Activated T-helper 2 cell treated with anti-CD3 and anti-CD28 coated beads, Interferon-gamma antibody, Interleukin-2, Interleukin-4, amounts not matched to agents 10 μg/mL and 5 μg/mL and 100 μg/mL, durations not matched to agents 14 hours and 24 hours and 36 hours (primary cell): ENCODE measurements at regions not wholly inside any gene's neighbourhood (a gene's known extent, or its start where the extent isn't known, plus 50 kb on each side); places are given as distances from the start of the nearest gene placed in this dataset.

Source experiments
- DNase-seq: peaks from one replicate; pipeline ENCODE4 v3.0.0; 2021; ENCODE audit warnings: low spot score
- H3K27ac Mint-ChIP-seq: one replicate; pipeline ENCODE4 v1.8.0; 2021; ENCODE audit warnings: mixed read lengths
- H3K27me3 Mint-ChIP-seq: one replicate; pipeline ENCODE4 v1.8.0; 2021; ENCODE audit warnings: low read depth, mixed read lengths
- H3K36me3 Mint-ChIP-seq: one replicate; pipeline ENCODE4 v1.8.0; 2021; ENCODE audit warnings: low read depth, mixed read lengths
- H3K4me1 Mint-ChIP-seq: one replicate; pipeline ENCODE4 v1.8.0; 2021; ENCODE audit warnings: low read depth, mixed read lengths
- H3K4me3 Mint-ChIP-seq: one replicate; pipeline ENCODE4 v1.8.0; 2021; ENCODE audit warnings: low read depth, mild to moderate bottlenecking, moderate library complexity, mixed read lengths
- H3K9me3 Mint-ChIP-seq: one replicate; pipeline ENCODE4 v1.8.0; 2021; ENCODE audit warnings: mixed read lengths
- intact Hi-C: fragments of 100-400 bp; cut with micrococcal nuclease; formaldehyde crosslinking; loops from one replicate; pipeline ENCODE4 v1.15.1; 2023

DNA sequence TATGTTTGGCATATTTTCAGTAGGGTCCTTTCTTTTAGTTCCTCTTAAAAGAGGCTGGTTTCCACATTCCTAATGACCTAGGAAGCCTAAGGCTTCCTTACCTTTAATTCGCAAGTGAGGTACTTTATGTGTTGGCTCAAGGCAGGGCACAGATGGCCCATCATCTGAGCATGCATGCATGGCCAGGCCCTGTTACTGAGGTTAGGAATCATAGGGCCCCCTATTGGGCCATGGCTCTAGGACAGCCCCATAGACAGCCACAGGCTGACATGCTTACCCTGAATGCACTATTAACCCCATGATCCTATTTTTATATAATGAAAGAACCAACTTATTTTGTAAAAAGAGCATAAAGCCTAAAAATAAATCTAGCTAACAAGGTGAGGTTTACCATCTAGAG is 271.4 kb downstream of the ELAVL2 start:
- no peak overlapping the region for H3K4me3 Mint-ChIP-seq
- H3K27ac Mint-ChIP-seq = no peak overlapping the region
- intact Hi-C loops = no loop called here
- H3K27me3 Mint-ChIP-seq = no peaks in the 10 kb centered on the region
- no peak for DNase-seq
- no peaks in the 10 kb centered on the region for H3K4me1 Mint-ChIP-seq
- H3K9me3 Mint-ChIP-seq = peaks cover 24% of the 10 kb centered on the region
- no peaks in the 10 kb centered on the region for H3K36me3 Mint-ChIP-seq

DNA sequence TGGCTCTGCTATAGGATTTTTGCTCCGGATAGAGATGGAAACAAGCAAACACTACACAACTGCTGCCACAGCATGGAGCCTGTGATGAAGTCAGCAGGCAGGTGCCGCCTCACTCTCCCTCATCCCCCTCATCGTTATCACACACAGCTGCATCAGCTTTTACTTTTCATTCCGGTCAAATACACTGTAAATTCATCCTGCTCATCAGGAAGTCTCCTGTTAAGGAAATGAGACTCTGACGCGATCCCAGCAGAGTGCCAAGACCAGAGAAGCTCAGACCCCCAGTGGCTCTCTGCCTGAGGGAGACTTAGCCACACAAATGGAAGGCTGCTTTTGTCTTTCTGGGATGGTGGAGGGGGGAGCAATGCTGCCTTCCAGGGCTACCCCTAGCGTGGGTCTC is 270.2 kb downstream of the ELAVL2 start:
- Mint-ChIP-seq H3K36me3 (no peaks in the 10 kb centered on the region), H3K4me3 (no peak overlapping the region), H3K27ac (no peak overlapping the region), H3K4me1 (no peaks in the 10 kb centered on the region), H3K9me3 (peaks cover 19% of the 10 kb centered on the region), H3K27me3 (no peaks in the 10 kb centered on the region)
- intact Hi-C loops = no loop called here
- no peak for DNase-seq

DNA sequence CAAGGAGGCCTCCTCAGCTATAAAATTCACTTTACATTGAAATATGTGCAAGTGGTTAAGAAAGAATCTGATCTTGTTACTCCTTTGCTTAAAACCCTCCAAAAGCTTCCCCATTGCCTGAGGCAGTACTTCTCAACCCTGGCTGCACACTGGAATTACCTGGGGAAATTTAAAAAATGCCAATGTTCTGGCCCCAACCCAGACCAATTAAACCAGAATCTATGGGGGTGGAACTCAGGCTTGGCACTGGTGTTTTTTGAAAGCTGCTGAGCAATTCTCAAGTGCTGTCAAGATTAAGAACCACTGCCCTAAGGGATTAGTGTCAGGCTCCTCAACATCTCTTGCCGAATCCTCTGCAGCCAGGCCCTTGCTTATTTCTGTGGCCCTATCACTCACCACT is 269.6 kb downstream of the ELAVL2 start:
- H3K9me3 Mint-ChIP-seq = peaks cover 21% of the 10 kb centered on the region
- H3K36me3 Mint-ChIP-seq = no peaks in the 10 kb centered on the region
- intact Hi-C loops = no loop called here
- H3K4me1 Mint-ChIP-seq = no peaks in the 10 kb centered on the region
- no peak overlapping the region for H3K27ac Mint-ChIP-seq
- H3K27me3 Mint-ChIP-seq = no peaks in the 10 kb centered on the region
- no peak overlapping the region for H3K4me3 Mint-ChIP-seq
- no peak for DNase-seq

DNA sequence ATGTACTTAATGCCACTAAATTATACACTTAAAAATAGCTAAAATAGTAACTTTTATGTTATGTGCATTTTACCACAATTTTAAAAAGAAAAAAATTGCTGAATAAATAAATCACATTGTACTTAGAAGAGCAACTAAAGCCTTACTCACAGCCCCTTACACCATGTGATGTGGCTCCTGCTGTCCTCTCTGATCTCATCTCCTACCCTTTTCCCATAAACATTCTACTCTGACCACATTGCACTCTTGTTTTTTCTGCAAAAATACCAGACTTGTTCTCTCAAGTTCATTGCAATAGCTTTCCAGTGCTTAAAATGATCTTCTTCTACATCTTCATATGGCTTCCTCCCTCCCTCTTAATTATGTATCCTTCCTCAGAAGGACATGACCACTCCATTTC is 268.4 kb downstream of the ELAVL2 start:
- no peak for DNase-seq
- H3K27me3 Mint-ChIP-seq = no peaks in the 10 kb centered on the region
- H3K4me1 Mint-ChIP-seq = no peaks in the 10 kb centered on the region
- H3K36me3 Mint-ChIP-seq = no peaks in the 10 kb centered on the region
- no peak overlapping the region for H3K4me3 Mint-ChIP-seq
- intact Hi-C loops = no loop called here
- no peak overlapping the region for H3K27ac Mint-ChIP-seq
- peaks cover 21% of the 10 kb centered on the region for H3K9me3 Mint-ChIP-seq

DNA sequence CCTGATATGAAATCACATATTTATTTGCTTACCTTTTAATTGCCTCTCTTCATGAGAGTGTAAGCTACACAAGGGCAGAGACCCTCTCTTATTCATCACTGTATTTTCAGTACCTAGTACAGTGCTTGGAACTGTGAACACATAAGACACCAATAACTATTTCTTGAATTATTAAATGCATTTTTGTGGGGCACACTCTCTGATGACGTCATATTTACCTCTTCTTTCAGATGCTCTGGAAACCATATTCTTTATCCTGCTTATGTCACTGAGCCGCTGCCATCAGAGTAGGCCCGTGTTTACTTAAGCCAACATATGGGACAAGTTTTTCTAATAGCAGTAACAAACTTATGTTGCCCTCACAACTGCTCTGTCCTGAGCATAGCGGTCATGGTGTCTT is 266.5 kb downstream of the ELAVL2 start:
- Mint-ChIP-seq H3K9me3 (peaks cover 25% of the 10 kb centered on the region), H3K27ac (no peak overlapping the region), H3K4me3 (no peak overlapping the region), H3K36me3 (no peaks in the 10 kb centered on the region), H3K4me1 (no peaks in the 10 kb centered on the region), H3K27me3 (no peaks in the 10 kb centered on the region)
- no peak for DNase-seq
- intact Hi-C loops = no loop called here

DNA sequence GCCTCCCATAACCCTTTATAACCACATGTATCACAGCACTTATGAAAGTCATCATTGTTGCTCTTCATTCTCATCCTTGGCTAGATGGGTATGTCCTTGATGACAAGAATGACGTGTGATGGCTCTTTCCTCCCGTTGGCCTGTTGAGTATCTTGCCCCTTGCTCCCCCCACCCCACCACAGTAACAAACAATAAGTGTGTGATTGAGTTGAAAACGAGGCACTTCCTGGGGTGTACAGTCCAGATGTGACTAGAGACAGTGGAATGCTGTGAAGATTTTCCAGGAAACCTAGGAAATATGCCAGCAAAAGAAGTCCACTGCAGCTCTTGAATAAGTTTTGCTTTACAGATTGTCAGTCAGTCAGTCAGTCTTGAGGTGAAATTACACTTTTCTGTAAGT is 262.5 kb downstream of the ELAVL2 start:
- no peaks in the 10 kb centered on the region for H3K27me3 Mint-ChIP-seq
- H3K27ac Mint-ChIP-seq = no peak overlapping the region
- no peaks in the 10 kb centered on the region for H3K36me3 Mint-ChIP-seq
- H3K9me3 Mint-ChIP-seq = peaks cover 15% of the 10 kb centered on the region
- no peak for DNase-seq
- intact Hi-C loops = no loop called here
- H3K4me3 Mint-ChIP-seq = no peak overlapping the region
- no peaks in the 10 kb centered on the region for H3K4me1 Mint-ChIP-seq

DNA sequence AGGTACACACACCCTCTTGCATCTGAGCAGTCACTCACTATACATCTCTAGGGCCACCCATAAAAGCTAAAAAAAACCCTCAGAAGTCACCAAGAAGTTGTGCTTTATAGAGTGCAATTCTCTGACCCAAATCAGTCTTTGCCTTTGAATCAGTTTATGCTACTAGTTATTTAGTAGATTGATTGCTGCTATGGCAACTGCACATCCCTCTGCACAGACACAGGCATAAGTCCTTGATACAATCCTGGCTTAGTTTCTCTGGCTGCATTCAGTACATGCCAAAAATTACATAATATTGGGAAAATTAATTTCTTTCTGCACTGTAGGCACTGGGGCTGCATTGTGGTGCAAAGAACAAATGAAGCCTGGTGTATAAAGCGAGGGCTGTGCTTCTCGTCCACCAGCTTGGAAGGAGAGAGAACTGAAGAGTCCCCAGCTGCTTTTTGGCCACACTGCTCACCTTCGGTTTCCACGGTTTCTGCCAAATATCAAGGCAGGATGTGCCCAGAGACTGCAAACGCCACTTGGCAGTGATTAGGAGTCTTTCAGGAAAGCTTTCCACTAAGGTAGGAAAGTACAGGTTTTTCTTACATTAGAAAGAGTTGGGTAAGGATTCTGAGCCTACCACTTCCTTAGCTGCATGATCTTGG is 258.4 kb downstream of the ELAVL2 start:
- intact Hi-C loops = no loop called here
- H3K9me3 Mint-ChIP-seq = peaks cover 27% of the 10 kb centered on the region
- DNase-seq = no peak
- H3K4me1 Mint-ChIP-seq = no peaks in the 10 kb centered on the region
- H3K27ac Mint-ChIP-seq = no peak overlapping the region
- H3K36me3 Mint-ChIP-seq = no peaks in the 10 kb centered on the region
- no peaks in the 10 kb centered on the region for H3K27me3 Mint-ChIP-seq
- H3K4me3 Mint-ChIP-seq = no peak overlapping the region

DNA sequence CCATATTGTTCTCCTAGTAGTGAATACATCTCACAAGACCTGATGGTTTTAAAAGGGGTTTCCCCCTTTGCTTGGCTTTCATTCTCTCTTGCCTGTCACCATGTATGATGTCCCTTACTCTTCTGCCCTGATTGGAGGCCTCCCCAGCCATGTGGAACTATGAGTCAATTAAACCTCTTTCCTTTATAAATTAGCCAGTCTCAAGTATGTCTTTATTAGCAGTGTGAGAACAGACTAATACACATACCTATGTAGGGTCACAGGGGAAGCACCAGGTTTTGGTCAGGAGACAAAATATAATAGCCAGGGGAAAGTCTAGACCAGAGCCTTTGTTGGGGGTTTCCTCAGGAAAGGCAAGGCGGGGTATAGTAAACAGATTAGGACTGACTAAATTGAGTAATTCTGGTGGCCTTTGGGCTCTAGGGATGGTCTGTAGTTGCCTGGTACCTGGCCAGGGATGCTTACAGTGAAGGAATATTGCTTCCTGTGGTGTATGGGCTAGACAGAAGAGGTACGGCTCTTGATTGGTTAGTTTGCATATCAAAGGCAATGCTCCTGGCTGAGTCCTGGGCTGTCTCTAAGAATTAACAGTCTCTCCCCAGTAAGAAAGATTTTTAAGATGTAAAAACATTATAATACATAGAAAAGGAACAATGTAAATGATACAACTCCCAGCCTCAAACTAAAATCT is 254.5 kb downstream of the ELAVL2 start:
- intact Hi-C loops = no loop called here
- no peaks in the 10 kb centered on the region for H3K27me3 Mint-ChIP-seq
- no peaks in the 10 kb centered on the region for H3K36me3 Mint-ChIP-seq
- no peak for DNase-seq
- H3K4me1 Mint-ChIP-seq = no peaks in the 10 kb centered on the region
- H3K4me3 Mint-ChIP-seq = no peak overlapping the region
- peaks cover 26% of the 10 kb centered on the region for H3K9me3 Mint-ChIP-seq
- no peak overlapping the region for H3K27ac Mint-ChIP-seq

DNA sequence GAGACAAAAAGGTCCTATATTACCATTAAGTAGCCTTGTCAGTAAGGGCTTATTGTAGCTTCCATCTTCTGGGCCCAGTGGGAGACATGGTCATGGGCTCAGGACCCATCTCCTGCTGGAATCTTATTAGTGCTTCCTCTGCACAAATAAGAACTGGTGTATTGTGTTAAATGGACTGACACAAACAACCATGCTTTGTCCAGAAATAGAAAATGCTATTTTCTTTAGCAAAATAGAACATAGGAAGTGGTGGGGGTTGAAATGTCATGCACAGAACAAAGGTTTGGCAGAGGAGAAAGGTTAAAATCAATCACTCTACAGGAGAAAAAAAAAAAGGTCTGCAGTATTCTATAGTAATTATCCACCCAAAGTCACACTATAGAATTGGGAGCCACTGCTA is 252.2 kb downstream of the ELAVL2 start:
- H3K4me3 Mint-ChIP-seq = no peak overlapping the region

DNA sequence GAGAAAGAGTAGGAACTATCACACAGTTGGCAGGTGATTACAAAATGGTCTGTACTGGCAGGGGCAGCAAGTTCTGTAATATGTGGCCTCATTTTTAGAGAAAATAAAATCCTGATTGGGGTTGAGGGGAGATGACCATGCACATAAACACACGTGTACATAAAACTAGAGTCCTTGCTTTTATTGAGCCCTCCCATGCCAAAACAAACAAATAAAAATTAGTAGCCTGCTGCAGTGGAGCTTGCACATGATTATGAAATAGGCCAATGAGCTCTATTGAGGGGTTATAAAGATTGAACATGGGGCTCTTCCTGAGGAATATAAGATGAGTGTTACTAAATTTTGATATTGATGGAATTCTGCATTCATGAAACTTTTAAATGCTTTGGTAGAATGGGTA is 248.4 kb downstream of the ELAVL2 start:
- H3K27ac Mint-ChIP-seq = no peak overlapping the region
- no peaks in the 10 kb centered on the region for H3K27me3 Mint-ChIP-seq
- peaks cover 24% of the 10 kb centered on the region for H3K9me3 Mint-ChIP-seq
- no peaks in the 10 kb centered on the region for H3K36me3 Mint-ChIP-seq
- no peak overlapping the region for H3K4me3 Mint-ChIP-seq
- intact Hi-C loops = no loop called here
- DNase-seq = no peak
- H3K4me1 Mint-ChIP-seq = no peaks in the 10 kb centered on the region

More for the DNA sequence above, 252.2 kb downstream of the ELAVL2 start:
- Mint-ChIP-seq H3K27me3 (no peaks in the 10 kb centered on the region), H3K9me3 (peaks cover 32% of the 10 kb centered on the region), H3K27ac (no peak overlapping the region), H3K36me3 (no peaks in the 10 kb centered on the region), H3K4me1 (no peaks in the 10 kb centered on the region)
- intact Hi-C loops = no loop called here
- DNase-seq = no peak

DNA sequence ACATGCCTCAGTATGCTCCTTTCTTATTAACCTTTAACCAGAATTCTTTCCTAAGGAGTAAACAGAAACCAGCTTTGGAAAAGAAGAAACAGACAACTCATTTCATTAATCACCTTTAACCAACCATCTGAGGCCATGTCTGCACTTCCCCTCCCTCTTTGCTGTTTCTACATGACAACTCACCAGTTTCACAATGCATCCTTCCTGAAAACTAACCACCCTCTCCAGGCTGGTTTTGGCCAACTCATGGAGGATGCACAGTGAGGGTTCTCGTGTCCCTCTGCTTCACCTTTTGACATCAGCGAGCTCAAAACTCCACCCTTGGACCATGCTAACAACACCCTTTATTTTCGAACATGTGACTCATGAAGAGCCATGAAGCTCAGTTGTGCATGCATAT is 244.1 kb downstream of the ELAVL2 start:
- no peak for DNase-seq
- Mint-ChIP-seq H3K4me1 (no peaks in the 10 kb centered on the region), H3K4me3 (no peak overlapping the region), H3K36me3 (no peaks in the 10 kb centered on the region), H3K9me3 (peaks cover 31% of the 10 kb centered on the region), H3K27me3 (no peaks in the 10 kb centered on the region), H3K27ac (no peak overlapping the region)
- intact Hi-C loops = no loop called here

DNA sequence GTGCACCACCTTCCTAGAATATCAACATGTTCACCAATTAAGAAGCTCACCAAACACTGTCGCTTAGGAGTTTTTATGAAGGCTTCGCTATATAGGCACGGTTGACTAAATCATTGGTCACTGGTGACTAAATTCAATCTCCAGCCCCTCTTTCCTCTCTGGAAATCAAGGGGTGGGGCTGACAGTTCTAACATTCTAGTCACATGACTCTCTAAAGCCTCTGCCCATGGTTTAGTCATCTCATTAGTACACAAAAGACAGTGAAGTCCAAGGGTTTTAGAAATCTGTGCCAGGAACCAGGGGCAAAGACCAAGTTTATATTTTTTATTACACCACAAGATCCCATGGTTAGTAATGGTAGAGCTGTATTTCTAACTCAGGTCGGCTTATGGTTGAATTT is 243.2 kb downstream of the ELAVL2 start:
- Mint-ChIP-seq H3K36me3 (no peaks in the 10 kb centered on the region), H3K4me3 (no peak overlapping the region), H3K27ac (no peak overlapping the region), H3K9me3 (peaks cover 31% of the 10 kb centered on the region), H3K27me3 (no peaks in the 10 kb centered on the region), H3K4me1 (no peaks in the 10 kb centered on the region)
- intact Hi-C loops = no loop called here
- DNase-seq = no peak

DNA sequence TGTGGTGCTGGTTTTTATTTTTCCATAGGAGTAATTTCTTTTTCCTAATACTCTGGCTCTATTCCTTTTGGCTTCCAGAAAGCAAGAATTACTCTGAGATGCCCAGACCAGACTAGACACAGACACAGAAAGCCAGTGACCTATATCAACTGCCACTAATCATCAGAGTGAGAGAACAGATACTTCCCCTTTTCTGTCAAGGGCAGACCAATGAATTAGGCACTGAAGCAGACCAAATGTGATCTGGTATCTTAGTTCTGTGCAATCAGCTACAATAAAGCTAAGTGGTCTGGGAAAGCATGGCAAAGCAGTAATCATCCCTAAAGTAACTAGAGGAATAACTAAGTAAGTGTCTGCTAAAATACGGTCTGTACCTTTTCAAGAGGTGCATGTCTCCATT is 239.1 kb downstream of the ELAVL2 start:
- no peak overlapping the region for H3K4me3 Mint-ChIP-seq
- no peak for DNase-seq
- H3K27ac Mint-ChIP-seq = no peak overlapping the region
- H3K9me3 Mint-ChIP-seq = peaks cover 21% of the 10 kb centered on the region
- no peaks in the 10 kb centered on the region for H3K27me3 Mint-ChIP-seq
- intact Hi-C loops = no loop called here
- no peaks in the 10 kb centered on the region for H3K36me3 Mint-ChIP-seq
- H3K4me1 Mint-ChIP-seq = no peaks in the 10 kb centered on the region
